Cerebellar nuclear complex (tissue), 1 donor: ENCODE measurements at regions not wholly inside any gene's neighbourhood (a gene's known extent, or its start where the extent isn't known, plus 50 kb on each side); places are given as distances from the start of the nearest gene placed in this dataset.

Experiments used
- DNase-seq, 2 experiments: peaks; one replicate each; lab custom pipeline; 2025; lab: John Stamatoyannopoulos, UW

GRCh38 chr1:29531596-29531995 lies 295.3 kb downstream of the PTPRU start:
- DNase-seq, result no peak

- no peak for DNase-seq
These were observed 293.5 kb downstream of the PTPRU start for GRCh38 chr1:29529677-29530278.

- DNase-seq, result no peak
These were observed 291.1 kb downstream of the PTPRU start for GRCh38 chr1:29527314-29528004.

GRCh38 chr1:29525941-29526340 lies 289.6 kb downstream of the PTPRU start:
- DNase-seq, result no peak

DNA sequence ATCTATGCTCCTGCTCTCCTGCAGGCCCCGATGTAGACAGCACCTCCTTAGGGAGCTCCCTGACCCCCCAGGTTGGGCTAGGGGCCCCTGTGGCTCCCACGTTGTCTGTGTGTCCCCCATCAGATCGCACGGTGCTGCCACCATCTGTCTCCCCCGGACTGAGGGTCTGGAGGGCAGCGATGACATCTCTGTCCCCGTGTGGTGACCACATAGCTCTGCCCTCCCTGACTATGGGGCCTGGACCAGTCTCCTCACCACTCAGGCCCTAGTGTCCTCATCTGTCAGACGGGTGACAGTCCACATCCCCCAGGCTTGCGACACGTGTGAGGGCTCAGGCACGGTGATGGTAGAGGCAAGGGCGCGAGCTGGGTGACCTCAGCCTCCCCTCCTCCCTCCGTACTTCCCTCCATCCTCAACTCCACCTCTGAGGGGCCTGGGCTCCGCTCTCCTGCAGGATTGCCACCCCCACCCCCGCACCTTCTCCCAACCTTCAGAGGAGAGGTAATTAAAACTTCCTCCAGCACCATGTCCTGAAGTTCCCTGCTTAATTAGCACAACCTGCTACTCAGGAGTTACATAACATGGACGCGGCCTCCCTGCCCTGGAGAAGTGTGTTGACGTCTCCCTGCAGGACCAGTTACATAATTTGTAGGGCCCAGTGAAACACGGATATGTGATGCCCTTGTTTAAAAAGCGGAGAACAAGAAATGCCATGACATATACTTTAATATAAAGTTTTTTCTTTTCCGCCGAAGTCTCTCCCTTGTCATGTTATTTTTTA lies 288.2 kb downstream of the PTPRU start:
- DNase-seq, result no peak

DNA sequence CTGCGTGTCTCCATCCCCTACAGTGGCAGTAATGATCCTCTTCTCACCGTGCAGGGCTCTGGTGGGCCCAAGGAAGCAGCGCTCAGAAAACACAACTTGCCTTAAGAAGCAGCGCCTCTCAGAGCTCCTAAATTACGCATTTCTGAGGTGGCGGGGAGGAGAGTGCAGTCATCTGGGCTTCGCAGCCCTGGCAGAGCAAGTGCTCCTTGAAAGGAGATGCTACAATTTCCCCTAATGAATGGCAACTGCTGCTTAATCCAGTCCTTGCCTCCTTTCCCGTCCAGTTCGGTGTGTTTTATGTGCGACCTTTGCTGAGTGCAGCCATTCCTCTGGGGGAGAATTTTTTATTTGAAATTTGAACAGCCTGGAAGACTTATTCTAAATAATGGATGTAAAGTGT lies 287.3 kb downstream of the PTPRU start:
- no peak for DNase-seq

DNA sequence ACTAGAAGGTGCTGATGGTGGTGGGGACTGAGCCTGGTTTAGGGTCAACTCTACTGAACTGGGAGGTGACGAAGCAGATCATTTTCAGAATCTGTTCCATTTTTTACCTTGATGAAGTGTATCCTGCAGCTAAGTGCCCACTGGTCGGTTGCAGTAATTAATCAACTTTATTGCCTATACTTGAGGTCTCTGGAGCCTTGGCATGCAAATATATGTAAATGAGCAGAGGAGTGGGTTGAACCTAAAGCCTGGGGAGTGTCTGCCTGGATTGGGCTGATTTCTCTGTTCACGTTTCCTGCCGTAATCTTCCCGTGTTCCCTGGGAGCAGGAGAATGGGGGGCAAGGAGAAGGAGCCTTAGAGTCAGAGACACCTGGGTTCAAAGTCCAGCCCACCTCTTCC lies 286.8 kb downstream of the PTPRU start:
- DNase-seq, result no peak

DNA sequence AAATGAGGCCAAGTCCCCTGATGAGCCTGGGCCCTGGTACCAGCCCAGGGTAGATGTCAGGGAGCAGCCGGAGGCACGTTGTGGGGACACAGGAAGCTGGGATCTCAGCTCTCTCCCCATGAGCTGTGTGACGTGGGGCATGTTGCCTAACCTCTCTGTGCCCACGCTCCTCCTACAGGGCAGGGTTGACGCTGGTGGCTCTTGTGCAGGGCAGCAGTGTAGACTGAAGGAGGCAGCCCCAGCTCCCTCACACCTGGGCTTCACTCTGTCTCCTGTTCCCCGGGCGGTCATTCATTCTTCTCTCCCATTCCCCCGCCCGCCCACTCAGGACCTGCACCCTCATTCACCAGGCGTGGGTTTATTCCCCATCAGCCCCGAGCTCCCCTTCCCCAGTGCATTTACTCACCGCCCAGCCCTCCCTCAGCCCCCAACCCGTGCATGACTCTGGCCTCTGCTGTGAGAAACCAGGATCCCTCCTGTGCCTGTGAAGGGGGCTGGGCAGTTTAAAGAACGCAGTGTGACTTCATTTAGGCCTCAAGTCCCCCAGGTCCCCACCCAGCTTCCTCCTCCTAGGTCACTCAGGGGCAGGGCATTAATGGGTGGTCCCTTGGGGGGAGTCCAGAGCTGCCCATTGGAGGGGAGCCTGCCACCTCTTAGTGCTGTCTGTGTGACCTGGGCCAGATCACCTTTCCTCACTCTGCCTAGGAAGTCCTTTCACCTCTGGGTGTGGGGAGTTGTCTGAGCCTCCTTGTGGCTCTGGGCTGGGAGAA lies 285.7 kb downstream of the PTPRU start:
- DNase-seq, result no peak

DNA sequence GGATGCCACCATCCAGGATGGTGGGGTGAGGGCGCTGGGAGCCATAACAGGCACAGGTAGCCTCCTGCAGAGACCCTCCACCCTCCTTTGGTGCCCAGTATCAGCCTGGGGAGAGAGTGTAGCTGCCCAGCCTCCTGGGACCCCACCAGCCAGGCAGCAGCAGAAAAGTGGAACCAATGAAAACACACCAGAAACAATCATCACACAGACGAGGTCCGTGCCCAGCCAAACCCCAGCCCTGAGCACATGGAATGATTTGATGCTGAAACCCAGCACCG lies 285.1 kb downstream of the PTPRU start:
- DNase-seq, result no peak

- DNase-seq, result no peak
These were observed 284.5 kb downstream of the PTPRU start for GRCh38 chr1:29520571-29521437.

DNA sequence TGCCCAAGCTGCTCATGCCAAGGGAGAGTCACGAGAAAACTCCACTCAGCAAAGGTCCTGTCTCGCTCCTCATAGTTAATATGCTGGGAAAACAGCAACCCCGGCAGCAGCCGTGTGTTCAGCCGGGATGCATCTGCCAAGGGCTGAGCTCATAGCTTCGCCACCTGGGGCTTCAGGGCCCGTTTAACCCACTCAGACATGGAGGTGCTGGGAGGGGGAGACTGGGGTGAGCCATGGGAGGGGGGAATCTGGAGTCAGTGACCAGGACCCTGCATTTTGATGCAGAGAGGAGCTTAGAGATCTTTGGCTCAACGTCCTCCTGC lies 283.4 kb downstream of the PTPRU start:
- DNase-seq, result no peak

DNA sequence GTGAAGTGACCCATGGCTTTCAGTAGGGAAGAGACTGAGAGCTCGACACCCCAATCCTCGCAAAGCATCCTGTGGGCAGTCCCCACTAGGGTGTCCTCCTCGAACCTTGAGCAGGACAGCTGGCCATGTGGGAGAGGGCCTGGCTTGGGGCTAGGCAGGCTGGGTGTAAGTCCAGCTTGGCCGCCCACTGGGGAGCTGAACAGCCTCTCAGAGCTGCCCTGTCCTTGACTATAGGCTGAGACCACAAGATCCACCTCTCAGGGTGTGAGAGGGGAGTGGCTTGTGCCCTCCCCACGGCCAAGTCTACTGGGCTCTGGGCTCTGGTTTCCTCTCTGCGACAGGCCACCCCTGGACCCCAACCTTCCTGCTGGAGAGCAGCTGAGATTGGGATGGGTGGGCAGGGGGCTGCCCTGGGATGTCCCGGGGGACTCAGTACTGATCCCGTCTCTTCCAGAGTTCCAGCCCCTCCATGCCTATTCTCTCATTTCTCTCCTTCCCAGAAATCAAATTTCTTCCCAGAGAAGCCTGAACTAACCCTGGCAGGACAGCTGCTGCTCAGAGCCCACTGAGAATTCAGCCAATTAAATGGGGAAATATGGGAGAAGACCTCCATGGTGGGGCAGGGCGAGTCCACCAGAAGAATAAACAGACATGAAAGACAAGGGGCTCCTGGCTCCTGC lies 282.9 kb downstream of the PTPRU start:
- no peak for DNase-seq

DNA sequence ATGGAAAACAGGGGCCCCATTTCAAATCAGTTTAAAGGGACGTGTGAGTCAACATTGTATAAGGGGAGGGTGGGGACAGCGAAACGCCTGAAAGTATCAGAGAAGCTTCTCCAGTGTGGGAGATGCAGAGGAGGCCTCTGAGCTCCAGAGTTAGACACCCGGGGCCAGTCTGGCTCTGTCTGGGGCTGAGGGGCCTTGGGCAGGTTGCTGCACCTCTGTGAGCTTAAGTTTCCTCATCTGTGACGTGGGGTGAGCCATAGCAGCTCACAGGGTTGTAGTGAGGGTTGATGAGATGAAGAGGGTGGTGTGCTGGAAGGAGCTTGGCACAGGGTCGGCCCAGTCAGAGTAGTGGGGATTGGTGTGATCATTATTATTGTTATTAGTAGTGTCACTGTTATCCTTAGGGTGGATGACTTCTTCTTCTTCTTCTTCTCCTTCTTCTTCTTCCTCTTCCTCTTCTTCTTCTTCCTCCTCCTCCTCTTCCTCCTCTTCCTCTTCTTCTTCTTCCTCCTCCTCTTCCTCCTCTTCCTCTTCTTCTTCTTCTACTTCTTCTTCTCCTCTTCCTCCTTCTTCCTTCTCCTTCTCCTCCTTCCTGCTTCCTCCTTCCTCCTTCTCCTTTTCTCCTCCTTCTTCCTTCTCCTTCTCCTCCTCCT lies 282.0 kb downstream of the PTPRU start:
- DNase-seq, result no peak

DNA sequence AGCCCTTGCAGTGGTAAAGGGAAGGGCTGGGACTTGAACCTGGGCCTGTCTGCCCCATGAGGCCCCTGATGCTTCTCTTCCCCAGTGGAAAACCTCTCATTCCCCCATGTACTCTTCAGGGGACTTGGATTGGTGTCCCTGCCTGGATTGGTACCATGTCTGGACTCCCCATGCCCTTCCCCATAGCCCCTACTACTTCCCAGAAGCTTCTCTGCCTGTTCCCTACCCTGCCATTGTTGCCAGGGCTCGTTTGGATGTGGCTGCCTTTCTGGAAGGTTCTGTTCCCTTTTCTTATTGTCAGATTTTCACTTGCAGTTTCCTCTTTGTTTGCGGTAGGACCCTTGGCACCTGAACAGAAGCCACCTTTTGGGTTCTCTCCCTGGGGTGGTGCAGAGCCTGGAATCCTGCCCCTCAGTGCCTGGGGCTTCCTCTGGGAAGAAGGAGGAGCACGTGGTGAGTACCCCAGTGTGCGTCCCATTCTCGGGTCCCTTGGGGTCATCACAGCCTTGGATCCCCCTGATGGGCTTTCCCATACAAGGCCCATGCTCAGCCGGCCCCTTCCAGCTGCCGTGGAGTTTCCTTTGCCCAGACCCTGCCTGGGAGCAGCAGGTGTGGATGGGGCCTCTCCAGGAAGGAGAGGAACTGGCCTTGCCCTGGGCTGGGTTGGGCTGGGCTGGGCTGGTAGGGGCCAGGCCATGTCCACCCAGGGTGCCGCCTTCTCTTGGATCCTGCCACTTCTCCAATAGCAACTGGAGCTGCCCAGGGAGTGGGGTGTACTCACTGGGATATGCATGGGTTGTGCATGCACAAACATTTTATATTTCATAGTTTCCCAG lies 281.1 kb downstream of the PTPRU start:
- no peak for DNase-seq

DNA sequence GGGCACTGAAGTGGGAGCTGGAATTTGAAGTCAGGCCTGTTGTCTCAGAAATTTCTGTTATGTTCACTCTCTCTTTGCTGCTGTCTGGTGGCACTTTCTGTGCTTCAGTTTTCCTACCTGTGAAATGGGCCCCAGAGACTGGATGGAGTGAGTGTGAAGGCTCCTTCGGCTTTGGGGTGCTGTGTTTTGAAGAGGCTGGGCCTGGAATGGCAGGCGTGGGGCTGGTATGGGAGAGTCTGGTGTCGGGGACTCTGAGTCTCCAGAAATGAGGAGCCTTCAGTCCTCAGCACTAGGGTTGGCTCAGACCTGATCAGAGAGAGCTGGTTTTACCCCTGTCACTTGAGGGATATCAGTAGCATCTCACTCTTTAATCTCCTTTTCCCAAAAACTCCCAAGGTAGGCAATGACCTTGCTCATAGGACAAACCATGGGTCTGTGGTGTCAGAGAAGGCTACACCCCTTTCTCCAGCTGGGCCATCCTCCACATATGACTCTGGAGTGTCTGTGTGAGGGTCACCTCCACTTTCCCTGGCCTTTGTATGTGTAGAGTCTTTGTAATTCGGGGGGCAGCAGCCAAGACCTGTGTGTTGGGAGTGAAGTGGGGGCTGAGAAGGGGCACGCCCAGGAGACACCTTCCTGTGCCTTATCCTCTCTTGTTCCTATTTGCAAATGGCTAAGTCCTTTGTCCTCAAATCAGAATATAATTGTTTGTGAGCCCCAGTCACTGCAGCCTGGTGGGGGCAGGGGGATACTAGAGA lies 279.9 kb downstream of the PTPRU start:
- no peak for DNase-seq

DNA sequence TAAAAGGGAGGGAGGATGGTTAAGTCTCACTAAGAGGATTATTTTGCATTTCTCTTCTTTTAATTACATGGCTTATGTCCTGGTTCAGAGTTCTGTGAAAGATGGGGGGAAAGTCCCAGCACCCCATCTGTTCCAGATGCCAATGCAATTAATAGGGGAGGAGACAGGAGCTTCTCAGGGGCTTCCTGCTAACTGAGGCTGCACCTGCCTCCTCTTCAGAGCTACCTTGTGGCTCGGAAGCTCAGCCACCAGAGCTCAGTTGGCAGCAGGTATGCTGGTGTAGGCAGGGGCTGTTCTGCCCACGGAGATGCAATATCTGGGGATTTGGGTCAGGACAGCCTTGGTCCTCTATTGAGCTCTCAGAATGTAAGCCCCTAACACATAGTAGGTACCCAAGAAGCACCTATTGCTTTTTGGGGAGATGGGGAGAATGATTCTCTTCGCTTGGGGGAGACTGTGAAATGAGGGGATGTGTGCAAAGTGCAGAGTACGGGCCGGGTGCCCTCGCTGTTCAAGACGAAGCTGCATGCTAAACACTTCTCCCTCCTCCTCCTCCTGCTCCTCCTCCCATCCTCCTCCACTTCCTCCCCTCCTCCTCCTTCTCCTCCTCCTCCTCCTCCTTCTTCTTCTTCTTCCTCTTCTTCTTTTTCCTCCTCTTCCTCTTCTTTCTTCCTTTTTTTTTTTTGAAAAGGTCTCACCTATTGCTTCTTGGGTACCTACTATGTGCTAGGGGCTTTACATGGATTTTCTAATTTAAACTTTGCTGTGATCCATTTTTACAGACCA lies 279.0 kb downstream of the PTPRU start:
- DNase-seq, result no peak

DNA sequence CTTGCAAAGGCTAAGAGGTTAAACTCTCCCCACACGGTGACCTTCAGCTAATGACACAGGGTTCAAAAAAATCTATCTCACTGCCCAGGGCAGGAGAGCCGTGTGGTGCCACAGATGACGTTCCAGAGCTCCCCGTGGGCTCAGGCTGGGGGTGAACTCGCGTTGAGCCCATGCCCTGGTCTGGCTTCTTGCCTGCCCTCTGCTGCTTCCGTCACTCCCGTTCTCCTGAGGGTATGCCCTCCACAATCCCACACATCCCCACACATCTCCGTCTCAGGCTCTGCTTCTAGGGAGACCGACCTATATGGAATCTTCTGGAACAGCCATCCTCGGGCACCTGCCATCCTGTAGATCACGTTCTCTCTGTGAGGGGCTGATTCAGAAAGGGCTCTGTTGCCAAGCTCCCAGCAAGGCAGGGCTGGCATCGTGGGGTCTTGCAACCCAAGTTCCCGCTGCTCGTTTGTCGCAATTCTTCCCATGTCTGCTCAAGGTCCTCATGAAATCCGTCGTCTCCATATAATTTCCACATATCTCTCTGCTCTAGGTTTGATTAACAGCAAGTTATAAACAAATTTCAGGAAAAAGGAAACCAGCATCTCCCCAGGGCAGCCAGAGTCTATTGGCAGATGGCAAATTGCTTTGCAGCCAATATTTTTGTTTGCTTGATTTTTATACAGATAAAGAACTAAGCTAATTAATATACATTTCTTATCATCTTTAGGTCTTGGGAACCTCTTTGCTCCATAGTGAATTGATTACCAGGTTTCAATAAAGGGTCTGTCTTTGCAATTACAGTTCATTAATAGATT lies 278.2 kb downstream of the PTPRU start:
- no peak for DNase-seq
